Neuronal stem cell (in vitro differentiated cells): ENCODE measurements at regions not wholly inside any gene's neighbourhood (a gene's known extent, or its start where the extent isn't known, plus 50 kb on each side); places are given as distances from the start of the nearest gene placed in this dataset.

ENCODE experiments used
- DNase-seq: peaks from one replicate; pipeline ENCODE4 v3.0.0-alpha.2; 2013; ENCODE audit warnings: low spot score
- H2AFZ ChIP-seq: one replicate; pipeline ENCODE4 v1.6.1; 2013; ENCODE audit warnings: mild to moderate bottlenecking, low read length, inconsistent platforms
- H2AK5ac ChIP-seq: 2 replicates; pipeline ENCODE4 v1.6.1; 2013; ENCODE audit warnings: low read depth, mild to moderate bottlenecking, inconsistent platforms, low read length, moderate library complexity, mixed read lengths
- H2BK120ac ChIP-seq: 2 replicates; pipeline ENCODE4 v1.6.1; 2013; ENCODE audit warnings: low read depth, mild to moderate bottlenecking, inconsistent platforms, low read length, moderate library complexity, mixed read lengths
- H2BK12ac ChIP-seq: one replicate; pipeline ENCODE4 v1.6.1; 2013; ENCODE audit warnings: low read length, inconsistent platforms
- H2BK15ac ChIP-seq: 2 replicates; pipeline ENCODE4 v1.6.1; 2013; ENCODE audit warnings: mild to moderate bottlenecking, low read length, inconsistent platforms, mixed read lengths
- H2BK5ac ChIP-seq: one replicate; pipeline ENCODE4 v1.6.1; 2013; ENCODE audit warnings: inconsistent platforms, mild to moderate bottlenecking, low read length, moderate library complexity
- H3K14ac ChIP-seq: one replicate; pipeline ENCODE4 v1.6.1; 2013; ENCODE audit warnings: low read length, inconsistent platforms
- H3K18ac ChIP-seq: 2 replicates; pipeline ENCODE4 v1.6.1; 2013; ENCODE audit warnings: low read length, inconsistent platforms
- H3K23ac ChIP-seq: 2 replicates; pipeline ENCODE4 v1.6.1; 2013; ENCODE audit warnings: low read depth, mild to moderate bottlenecking, mixed read lengths, low read length, inconsistent platforms; ENCODE audit not compliant: poor library complexity
- H3K27ac ChIP-seq: replicated peaks from 3 replicates; pipeline ENCODE4 v1.5.1; 2013; ENCODE audit warnings: low read length, inconsistent platforms
- H3K27me3 ChIP-seq, 3 experiments: 2 replicates each; pipeline ENCODE4 v1.6.1; 2013; ENCODE audit warnings: low read length in 3 of 3, mild to moderate bottlenecking in 2 of 3, inconsistent platforms in 1 of 3, low read depth in 1 of 3, mixed read lengths in 1 of 3, moderate library complexity in 1 of 3; ENCODE audit not compliant: control insufficient read depth in 3 of 3, insufficient read depth in 3 of 3
- H3K36me3 ChIP-seq, 2 donors: replicated peaks in 1 of 2; 2 replicates each; pipeline ENCODE4 v1.6.1; 2013; ENCODE audit warnings: low read length in 2 of 2; ENCODE audit not compliant: control insufficient read depth in 2 of 2, insufficient read depth in 2 of 2
- H3K4ac ChIP-seq: 2 replicates; pipeline ENCODE4 v1.6.1; 2013; ENCODE audit warnings: inconsistent platforms, mild to moderate bottlenecking, low read length, moderate library complexity
- H3K4me1 ChIP-seq, 2 donors: 1 replicate in 1 of 2; 2 replicates in 1 of 2; pipeline ENCODE4 v1.6.1; 2013; ENCODE audit warnings: low read length in 2 of 2, low read depth in 1 of 2; ENCODE audit not compliant: control insufficient read depth in 2 of 2, insufficient read depth in 1 of 2
- H3K4me2 ChIP-seq: one replicate; pipeline ENCODE4 v1.6.1; 2013; ENCODE audit warnings: mild to moderate bottlenecking, low read length, inconsistent platforms; ENCODE audit not compliant: insufficient read depth, poor library complexity, severe bottlenecking
- H3K4me3 ChIP-seq, 2 donors: 2 replicates each; pipeline ENCODE4 v1.5.1; 2013; ENCODE audit warnings: low read length in 2 of 2, mild to moderate bottlenecking in 2 of 2, inconsistent platforms in 1 of 2, moderate library complexity in 1 of 2
- H3K79me1 ChIP-seq: one replicate; pipeline ENCODE4 v1.6.1; 2013; ENCODE audit warnings: low read depth, mild to moderate bottlenecking, inconsistent platforms, low read length, moderate library complexity
- H3K9ac ChIP-seq: one replicate; pipeline ENCODE4 v1.6.1; 2013; ENCODE audit warnings: mild to moderate bottlenecking, low read depth, low read length, inconsistent platforms; ENCODE audit not compliant: poor library complexity
- H3K9me3 ChIP-seq, 2 donors: replicated peaks in 1 of 2; 2 replicates each; pipeline versions ENCODE3 to v1.6.1; 2013; ENCODE audit warnings: low read length in 2 of 2, mild to moderate bottlenecking in 2 of 2, inconsistent platforms in 1 of 2, low read depth in 1 of 2, mixed read lengths in 1 of 2, moderate library complexity in 1 of 2; ENCODE audit not compliant: control insufficient read depth in 2 of 2, insufficient read depth in 1 of 2
- H4K8ac ChIP-seq: one replicate; pipeline ENCODE4 v1.6.1; 2013; ENCODE audit warnings: low read depth, mild to moderate bottlenecking, inconsistent platforms, low read length, moderate library complexity
- H4K91ac ChIP-seq: one replicate; pipeline ENCODE4 v1.6.1; 2013; ENCODE audit warnings: low read length, low read depth, mild to moderate bottlenecking, inconsistent platforms; ENCODE audit not compliant: poor library complexity
- WGBS, 2 donors: extraction: QIAGEN DNeasy Blood & Tissue Kit; methylation state at CpG; one replicate each; pipeline ENCODE4 v1.1.7; 2013; ENCODE audit warnings: missing lambda C conversion rate in 2 of 2, mixed read lengths in 1 of 2; ENCODE audit not compliant: insufficient read length in 2 of 2, insufficient replicate concordance in 1 of 2; ENCODE audit errors: extremely low coverage in 2 of 2; 5-methylcytosine and 5-hydroxymethylcytosine counted together

DNA sequence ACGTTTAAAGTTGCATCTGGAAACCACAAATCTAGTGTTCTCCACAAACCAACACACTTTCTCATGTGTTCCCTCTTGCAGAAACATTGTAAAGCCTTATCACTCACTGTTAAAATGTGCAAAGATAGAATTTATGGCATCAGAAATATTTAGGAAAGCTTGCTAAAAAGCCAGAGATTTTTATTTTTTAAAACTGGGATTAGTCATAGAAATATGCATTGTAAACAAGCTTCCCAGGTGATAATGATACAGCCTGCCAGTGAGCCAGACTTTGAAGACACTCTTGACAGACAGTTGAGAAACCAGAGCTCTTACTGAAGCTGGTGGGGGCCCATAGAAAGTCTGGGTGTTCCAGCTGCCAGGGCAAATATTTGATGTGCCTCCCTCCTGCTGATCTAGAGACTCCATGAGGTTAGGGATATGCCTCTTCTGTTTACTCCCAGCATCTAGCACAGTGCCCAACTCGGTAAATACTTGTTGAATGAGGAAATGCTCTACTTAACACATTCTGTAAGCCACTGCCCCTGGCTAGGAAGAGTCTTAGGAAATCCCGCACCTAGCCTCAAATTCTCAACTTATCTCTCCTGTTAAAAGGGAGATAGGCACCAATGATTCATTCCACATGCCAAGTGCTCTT, 179.0 kb upstream of the RASGEF1B start:
- Histone ChIP-seq H3K14ac (no peak overlapping the region), H3K4me2 (no peak overlapping the region), H4K8ac (no peak overlapping the region), H3K18ac (no peak overlapping the region), H3K27me3 (no peaks in the 10 kb centered on the region), H3K9ac (no peak overlapping the region), H3K9me3 (no peaks in the 10 kb centered on the region), H3K4me3 (no peak overlapping the region), H3K4ac (no peak overlapping the region), H2BK120ac (no peak overlapping the region), H2BK15ac (no peak overlapping the region), H2BK5ac (no peak overlapping the region), H3K79me1 (no peaks in the 10 kb centered on the region), H3K36me3 (no peaks in the 10 kb centered on the region), H2AFZ (no peak overlapping the region), H4K91ac (peak overlapping the region; percentile 26), H3K27ac (no peak overlapping the region), H2BK12ac (no peak overlapping the region), H2AK5ac (no peak overlapping the region), H3K4me1 (peaks cover 0 to 4% of the 10 kb centered on the region in 2 donors), H3K23ac (no peak overlapping the region)
- WGBS, 2 donors: no CpG with 5 or more reads among the region's 3 CpGs
- DNase-seq: no peak

DNA sequence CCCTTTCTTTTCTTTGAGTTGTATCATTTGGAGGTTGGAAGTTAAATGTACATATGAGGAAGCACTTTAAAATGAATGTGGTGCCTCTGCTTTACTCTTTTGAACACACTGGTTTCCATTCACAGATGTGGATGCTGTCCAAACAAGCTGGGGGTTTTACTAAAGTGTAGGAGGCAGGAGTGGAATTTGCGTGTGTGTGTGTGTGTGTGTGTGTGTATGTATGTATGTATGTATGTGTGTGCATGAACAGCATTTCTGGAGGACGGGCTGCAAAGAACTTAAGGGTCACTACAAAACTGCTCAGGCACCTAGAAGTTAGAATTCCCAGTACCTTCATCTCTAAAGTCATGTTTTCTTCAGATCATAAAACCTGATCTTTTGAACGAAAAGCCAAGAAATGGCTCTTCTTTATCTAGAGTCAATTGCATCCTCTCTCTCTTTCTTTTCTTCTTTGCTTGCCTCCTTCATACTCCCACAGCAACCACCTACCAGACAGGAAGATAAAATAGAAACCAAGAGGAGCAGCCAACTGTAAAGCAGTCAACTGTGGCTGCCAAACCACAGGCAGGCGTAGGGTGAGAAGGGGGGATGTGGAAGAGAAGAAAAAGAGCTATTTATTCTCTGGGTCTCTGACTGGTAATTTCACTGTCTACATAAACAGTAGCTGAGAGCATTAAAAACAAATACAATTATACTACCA, 177.0 kb upstream of the RASGEF1B start:
- no peak for DNase-seq
- no peak overlapping the region for H2AFZ ChIP-seq
- no peak overlapping the region for H3K4ac ChIP-seq
- no peak overlapping the region for H3K27ac ChIP-seq
- no peak overlapping the region for H3K4me2 ChIP-seq
- no peak overlapping the region for H2BK12ac ChIP-seq
- no peak overlapping the region for H2AK5ac ChIP-seq
- H3K4me1 ChIP-seq: peaks cover 0 to 4% of the 10 kb centered on the region in 2 donors
- H3K14ac ChIP-seq: no peak overlapping the region
- H3K18ac ChIP-seq: no peak overlapping the region
- no peaks in the 10 kb centered on the region for H3K27me3 ChIP-seq
- H3K36me3 ChIP-seq: no peaks in the 10 kb centered on the region
- no peaks in the 10 kb centered on the region for H3K9me3 ChIP-seq
- WGBS, 2 donors: no CpG with 5 or more reads among the region's 4 CpGs
- H4K91ac ChIP-seq: no peak overlapping the region
- H2BK5ac ChIP-seq: no peak overlapping the region
- no peak overlapping the region for H3K9ac ChIP-seq
- no peak overlapping the region for H3K23ac ChIP-seq
- H4K8ac ChIP-seq: no peak overlapping the region
- H2BK15ac ChIP-seq: no peak overlapping the region
- H3K4me3 ChIP-seq: no peak overlapping the region
- H2BK120ac ChIP-seq: no peak overlapping the region
- no peaks in the 10 kb centered on the region for H3K79me1 ChIP-seq

DNA sequence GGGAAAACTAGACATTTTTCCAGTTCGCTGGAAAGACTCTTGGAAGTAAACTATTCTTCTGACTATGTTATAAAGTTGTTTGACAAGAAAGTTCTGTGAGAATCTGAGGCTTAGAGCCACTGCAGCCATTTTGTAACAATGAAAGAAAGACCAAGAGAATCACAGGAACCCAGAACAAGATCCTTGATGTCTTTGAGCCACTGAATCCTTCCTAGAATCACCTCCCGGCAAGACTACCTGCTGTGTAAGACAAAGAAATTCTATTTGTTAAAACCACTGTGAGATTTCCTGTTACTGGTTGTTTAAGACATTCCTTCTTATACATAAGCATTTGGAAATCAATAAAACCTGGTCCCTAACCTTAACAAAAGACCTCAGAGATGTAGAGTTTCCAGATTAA, 175.7 kb upstream of the RASGEF1B start:
- DNase-seq: no peak
- Histone ChIP-seq H4K8ac (no peak overlapping the region), H2BK12ac (no peak overlapping the region), H2BK120ac (no peak overlapping the region), H3K4me2 (no peak overlapping the region), H2AK5ac (no peak overlapping the region), H3K23ac (no peak overlapping the region), H3K79me1 (no peaks in the 10 kb centered on the region), H3K27me3 (no peaks in the 10 kb centered on the region), H4K91ac (no peak overlapping the region), H3K4me1 (peaks cover 0 to 4% of the 10 kb centered on the region in 2 donors), H3K14ac (no peak overlapping the region), H3K27ac (no peak overlapping the region), H3K9ac (no peak overlapping the region), H3K18ac (no peak overlapping the region), H3K4ac (no peak overlapping the region), H3K36me3 (no peaks in the 10 kb centered on the region), H3K4me3 (no peak overlapping the region), H3K9me3 (no peaks in the 10 kb centered on the region), H2AFZ (no peak overlapping the region), H2BK15ac (no peak overlapping the region), H2BK5ac (no peak overlapping the region)
- no CpG with 5 or more reads among the region's 2 CpGs for WGBS, 2 donors

DNA sequence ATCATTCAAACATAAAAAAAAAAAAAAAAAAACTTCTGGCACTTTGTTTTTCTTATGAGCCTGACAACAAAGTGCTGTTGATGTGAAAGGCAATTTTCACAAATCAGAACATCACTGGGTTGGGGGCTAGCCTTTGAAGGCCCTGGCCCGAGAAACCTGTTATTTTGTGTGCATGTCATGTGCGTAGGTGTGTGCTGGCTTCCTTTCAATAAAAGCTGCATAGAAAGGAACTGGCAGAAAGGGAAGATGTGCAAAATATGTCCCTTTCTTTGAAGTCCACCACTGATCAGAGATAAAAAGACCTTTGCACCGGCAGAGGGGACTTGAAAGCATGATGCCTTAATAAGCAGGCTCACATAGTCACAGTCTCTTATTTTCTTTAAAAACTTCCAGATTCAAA, 170.8 kb upstream of the RASGEF1B start:
- H3K9me3 ChIP-seq: no peaks in the 10 kb centered on the region
- no peak overlapping the region for H3K4me3 ChIP-seq
- no peak for DNase-seq
- H3K4me2 ChIP-seq: no peak overlapping the region
- no peak overlapping the region for H2BK15ac ChIP-seq
- no peak overlapping the region for H2AK5ac ChIP-seq
- H3K18ac ChIP-seq: no peak overlapping the region
- H3K14ac ChIP-seq: no peak overlapping the region
- no peaks in the 10 kb centered on the region for H3K79me1 ChIP-seq
- H3K27ac ChIP-seq: no peak overlapping the region
- H3K9ac ChIP-seq: no peak overlapping the region
- no peaks in the 10 kb centered on the region for H3K27me3 ChIP-seq
- no CpG with 5 or more reads among the region's 3 CpGs for WGBS, 2 donors
- no peaks in the 10 kb centered on the region for H3K36me3 ChIP-seq
- no peak overlapping the region for H2BK5ac ChIP-seq
- no peak overlapping the region for H2AFZ ChIP-seq
- no peak overlapping the region for H4K8ac ChIP-seq
- H4K91ac ChIP-seq: no peak overlapping the region
- H2BK120ac ChIP-seq: no peak overlapping the region
- H3K23ac ChIP-seq: no peak overlapping the region
- H3K4me1 ChIP-seq: no peaks in the 10 kb centered on the region
- no peak overlapping the region for H3K4ac ChIP-seq
- no peak overlapping the region for H2BK12ac ChIP-seq
